NCI-H2227 (cell line): ENCODE measurements at regions not wholly inside any gene's neighbourhood (a gene's known extent, or its start where the extent isn't known, plus 50 kb on each side); places are given as distances from the start of the nearest gene placed in this dataset.
"Not testable (repeated sequence)": the region's sequence is repeated elsewhere in the genome, so short reads cannot be mapped to it uniquely, and the experiment has no call there.

ENCODE experiments used
- DNase-seq: peaks from one replicate; lab custom pipeline; 2025; ENCODE audit not compliant: unreplicated experiment; lab: John Stamatoyannopoulos, UW

- no peak for DNase-seq
These were observed 338.8 kb upstream of the REG3G start for GRCh38 chr2:78686625-78687153.

- no peak for DNase-seq
These were observed 325.8 kb upstream of the REG3G start for GRCh38 chr2:78699696-78700095.

DNA sequence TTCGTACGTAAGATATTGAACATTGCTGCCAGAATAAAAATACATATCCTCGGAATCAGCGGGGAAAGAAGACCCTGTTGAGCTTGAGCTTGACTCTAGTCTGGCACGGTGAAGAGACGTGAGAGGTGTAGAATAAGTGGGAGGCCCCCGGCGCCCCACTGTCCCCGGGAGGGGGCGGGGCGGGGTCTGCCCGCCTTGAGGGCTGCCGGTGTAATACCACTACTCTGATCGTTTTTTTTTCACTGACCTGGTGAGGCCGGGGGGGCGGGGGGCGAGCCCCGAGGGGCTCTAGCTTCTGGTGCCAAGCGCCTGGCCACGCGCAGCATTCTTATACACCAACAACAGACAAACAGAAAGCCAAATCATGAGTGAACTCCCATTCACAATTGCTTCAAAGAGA lies 324.0 kb upstream of the REG3G start:
- DNase-seq: no peak

DNA sequence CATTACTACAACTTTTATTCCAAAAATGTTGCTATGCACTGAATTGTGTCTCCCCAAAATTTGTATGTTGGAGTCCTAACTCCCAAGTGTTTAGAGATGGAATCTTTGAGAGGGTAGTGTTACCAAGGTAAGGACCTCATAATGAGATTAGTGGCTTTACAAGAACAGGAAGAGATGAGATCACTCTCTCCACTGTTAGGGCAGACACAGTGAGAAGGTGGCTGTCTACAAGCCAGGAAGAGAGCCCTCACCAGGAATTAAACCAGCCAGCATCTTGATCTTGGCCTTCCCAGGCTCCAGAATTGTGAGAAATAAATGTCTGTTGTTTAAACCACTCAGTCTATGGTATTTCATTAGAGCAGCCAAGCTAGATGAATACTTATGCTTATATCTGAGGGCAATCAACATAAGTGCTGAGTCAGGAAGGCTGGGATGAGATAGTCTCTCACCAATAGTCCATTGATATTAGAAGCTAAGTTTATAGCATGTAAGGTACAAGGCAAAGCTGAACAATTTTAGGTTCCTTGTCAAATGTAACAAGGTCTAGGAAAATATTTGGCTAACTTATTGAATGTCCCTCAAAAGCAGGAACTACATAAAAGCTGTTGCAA lies 317.6 kb upstream of the REG3G start:
- DNase-seq: no peak

GRCh38 chr2:78710632-78711375 lies 314.7 kb upstream of the REG3G start:
- DNase-seq: no peak

GRCh38 chr2:78715293-78715692 lies 310.2 kb upstream of the REG3G start:
- DNase-seq: no peak

DNA sequence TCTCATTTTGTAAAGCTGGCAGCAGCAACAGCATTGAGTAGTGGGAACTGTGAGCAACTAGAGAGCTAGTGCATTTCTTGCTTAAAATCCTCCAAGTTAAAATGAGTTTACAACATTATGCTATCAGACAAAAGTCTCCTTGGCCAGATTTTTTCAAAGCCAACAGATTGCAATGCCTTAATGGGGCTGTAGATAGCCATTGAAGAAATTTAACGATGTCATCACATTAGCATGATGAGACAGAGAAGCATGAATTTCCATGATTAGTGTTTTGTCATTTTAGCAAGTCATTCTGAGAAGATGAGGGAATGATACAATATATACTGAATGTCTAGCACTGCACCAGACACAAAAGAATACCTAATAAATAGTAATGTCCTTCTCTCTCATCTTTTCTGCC lies 307.5 kb upstream of the REG3G start:
- no peak for DNase-seq

- DNase-seq: no peak
These were observed 307.0 kb upstream of the REG3G start for GRCh38 chr2:78718473-78718872.

GRCh38 chr2:78721355-78722033 lies 304.0 kb upstream of the REG3G start:
- no peak for DNase-seq

DNA sequence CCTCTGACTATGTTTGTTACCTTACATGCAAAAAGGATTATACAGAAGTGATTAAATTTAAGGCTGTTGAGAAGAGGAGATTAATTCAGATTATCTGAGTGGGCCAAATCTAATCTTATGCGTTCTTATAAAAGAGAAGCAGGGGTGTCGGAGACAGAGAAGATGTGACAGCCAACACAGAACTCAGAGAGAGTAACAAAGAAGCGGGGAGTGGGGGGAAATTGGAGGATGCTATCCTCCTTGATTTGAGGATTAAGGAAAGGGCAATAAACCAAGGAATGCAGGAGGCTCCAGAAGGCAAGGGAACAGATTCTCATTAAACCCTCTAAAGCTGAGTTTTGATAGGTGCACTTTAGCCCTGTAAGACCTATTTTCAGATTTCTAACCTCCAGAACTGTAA lies 291.3 kb upstream of the REG3G start:
- DNase-seq: no peak

DNA sequence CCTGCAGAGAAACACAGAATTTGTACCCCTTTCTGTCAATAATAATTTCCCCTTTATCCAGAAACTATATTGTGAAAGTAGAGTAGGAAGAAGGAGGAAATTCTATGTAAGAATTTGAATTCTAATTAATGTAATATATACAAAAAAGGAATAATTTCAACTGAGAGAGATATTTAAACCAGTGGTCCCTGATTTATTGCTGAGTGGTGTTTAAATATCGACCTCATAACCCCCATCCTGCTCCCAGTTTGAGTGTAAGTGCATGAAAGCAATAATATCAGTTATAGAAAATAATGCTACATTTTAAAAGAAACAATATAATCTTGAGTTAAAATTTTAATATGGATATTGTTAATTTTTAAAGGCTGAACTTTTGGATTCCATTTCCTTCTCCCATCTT lies 286.2 kb upstream of the REG3G start:
- DNase-seq: no peak

DNA sequence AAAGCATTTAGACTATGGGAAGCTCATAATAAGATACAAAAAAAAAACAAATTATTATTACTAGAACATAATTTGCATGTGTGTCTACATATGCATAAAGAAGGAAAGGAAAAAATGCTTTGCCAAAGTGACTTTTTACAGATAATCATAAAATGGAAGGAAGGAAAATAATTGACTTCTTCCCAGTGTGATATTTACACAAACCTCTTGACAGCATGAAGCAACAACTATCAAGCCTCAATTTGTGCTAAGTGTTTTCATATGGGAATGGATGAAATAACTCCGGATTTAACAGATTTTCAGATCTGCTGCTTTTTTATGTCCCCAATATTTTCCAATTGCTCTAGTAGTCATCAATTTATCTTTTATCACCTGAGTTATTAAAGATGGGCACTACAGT lies 275.9 kb upstream of the REG3G start:
- DNase-seq: no peak

DNA sequence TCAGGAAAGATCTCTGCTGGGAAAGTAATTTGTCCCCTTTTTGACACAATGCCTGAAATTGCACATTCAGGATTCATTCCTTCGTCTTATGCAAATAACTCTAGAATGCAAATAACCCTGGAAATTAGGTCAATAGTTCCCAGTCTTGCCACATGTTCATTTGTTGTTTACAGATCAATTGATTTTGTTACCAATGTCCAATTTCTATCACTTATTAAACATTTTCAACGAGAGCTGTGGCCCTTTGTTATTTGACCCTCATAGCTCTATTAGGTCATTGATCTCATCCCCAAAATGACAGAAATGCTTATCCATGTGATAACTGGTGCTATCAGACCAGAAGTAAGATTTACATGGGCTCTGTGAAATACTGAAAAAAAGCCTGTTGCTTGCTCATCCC lies 275.3 kb upstream of the REG3G start:
- no peak for DNase-seq

GRCh38 chr2:78754930-78755329 lies 270.6 kb upstream of the REG3G start:
- no peak for DNase-seq

GRCh38 chr2:78757191-78757590 lies 268.3 kb upstream of the REG3G start:
- DNase-seq: no peak

DNA sequence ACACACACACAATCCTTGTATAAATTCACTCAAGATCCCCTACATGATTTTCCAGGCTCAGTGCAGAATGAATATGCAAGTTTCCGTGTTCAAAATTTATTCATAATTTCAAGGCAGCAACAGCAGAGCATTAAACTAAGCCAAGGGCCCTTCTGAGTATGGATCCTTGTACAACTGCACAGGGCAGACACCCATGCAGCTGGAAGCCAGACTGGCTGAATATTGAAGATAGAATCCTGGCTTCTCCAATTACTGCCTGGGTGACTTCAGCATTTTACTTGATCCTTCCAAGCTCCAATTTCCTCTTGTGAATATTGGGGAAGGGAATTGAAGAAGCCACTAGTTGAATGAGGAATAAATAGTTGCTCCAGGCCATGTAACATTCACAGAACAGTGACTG lies 267.9 kb upstream of the REG3G start:
- DNase-seq: no peak

GRCh38 chr2:78758765-78759164 lies 266.7 kb upstream of the REG3G start:
- DNase-seq: not testable (repeated sequence)

GRCh38 chr2:78766459-78766858 lies 259.0 kb upstream of the REG3G start:
- DNase-seq: no peak

- no peak for DNase-seq
These were observed 257.5 kb upstream of the REG3G start for GRCh38 chr2:78768016-78768415.

DNA sequence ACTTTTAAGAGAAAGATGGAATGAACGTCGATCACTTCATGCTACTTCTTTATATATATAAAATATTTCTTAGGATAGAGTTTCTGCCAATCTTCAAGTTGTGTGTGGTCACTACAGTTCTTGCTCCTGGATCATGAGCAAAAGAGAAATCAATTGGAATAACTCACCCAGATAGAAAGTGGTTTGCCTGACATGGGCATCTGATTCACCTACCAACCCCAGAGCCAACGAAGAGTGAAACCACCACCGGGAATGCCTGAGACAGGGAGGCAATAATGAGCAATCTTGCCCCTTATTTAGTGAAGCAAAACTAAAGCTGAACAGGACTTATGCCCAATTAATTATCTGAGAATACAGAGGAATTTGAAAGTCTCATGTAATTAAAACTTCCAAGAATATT lies 250.2 kb upstream of the REG3G start:
- no peak for DNase-seq

GRCh38 chr2:78778756-78779510 lies 246.6 kb upstream of the REG3G start:
- DNase-seq: no peak
